Neutrophil (primary cell): ENCODE measurements at regions not wholly inside any gene's neighbourhood (a gene's known extent, or its start where the extent isn't known, plus 50 kb on each side); places are given as distances from the start of the nearest gene placed in this dataset.

ENCODE experiments used
- H3K27ac ChIP-seq: fragments of 200-600 bp; sonication (generic); 2 replicates; pipeline ENCODE4 v1.5.1; 2016; ENCODE audit warnings: mild to moderate bottlenecking, moderate library complexity
- H3K27me3 ChIP-seq: fragments of 200-600 bp; sonication (generic); 2 replicates; pipeline ENCODE4 v1.6.0; 2016; ENCODE audit warnings: mild to moderate bottlenecking
- H3K36me3 ChIP-seq: fragments of 200-600 bp; sonication (generic); 2 replicates; pipeline ENCODE4 v1.5.1; 2017
- H3K4me1 ChIP-seq, 2 experiments: fragments of 200-600 bp in 1 of 2; sonication (generic) in 1 of 2; 1 replicate in 1 of 2; 2 replicates in 1 of 2; pipeline versions ENCODE4 v1.5.1 to v1.6.1; 2013 to 2016; ENCODE audit warnings: low read depth in 1 of 2, low read length in 1 of 2, mild to moderate bottlenecking in 1 of 2, moderate library complexity in 1 of 2; ENCODE audit not compliant: control insufficient read depth in 1 of 2, insufficient read depth in 1 of 2
- H3K4me3 ChIP-seq, 2 experiments: fragments of 200-600 bp in 1 of 2; sonication (generic) in 1 of 2; 1 replicate in 1 of 2; 2 replicates in 1 of 2; pipeline ENCODE4 v1.5.1; 2013 to 2016; ENCODE audit warnings: low read depth in 1 of 2, low read length in 1 of 2, mild to moderate bottlenecking in 1 of 2, moderate library complexity in 1 of 2
- H3K9me3 ChIP-seq: fragments of 200-600 bp; sonication (generic); 2 replicates; pipeline ENCODE4 v1.5.1; 2016
- CTCF ChIP-seq: fragments of 200-600 bp; sonication (generic); IDR thresholded peaks from 2 replicates; pipeline ENCODE4 v1.5.1; 2016; ENCODE audit warnings: antibody characterized with exemption

- Histone ChIP-seq H3K9me3 (no peaks in the 10 kb centered on the region), H3K4me3 (no peak overlapping the region), H3K36me3 (no peaks in the 10 kb centered on the region), H3K27ac (no peak overlapping the region), H3K27me3 (no peaks in the 10 kb centered on the region), H3K4me1 (no peaks in the 10 kb centered on the region)
- TF ChIP-seq CTCF, result no peak
Observed at GRCh38 chr1:4984841-4985240, 330.4 kb downstream of the AJAP1 start.

- no peak overlapping the region for H3K27ac ChIP-seq
- TF ChIP-seq CTCF, result no peak
- no peak overlapping the region for H3K4me3 ChIP-seq
- no peaks in the 10 kb centered on the region for H3K27me3 ChIP-seq
- H3K4me1 ChIP-seq, result no peaks in the 10 kb centered on the region
- H3K36me3 ChIP-seq, result no peaks in the 10 kb centered on the region
- no peaks in the 10 kb centered on the region for H3K9me3 ChIP-seq
Observed at GRCh38 chr1:4980211-4980610, 325.8 kb downstream of the AJAP1 start.

GRCh38 chr1:4978660-4979390, 324.4 kb downstream of the AJAP1 start:
- Histone ChIP-seq H3K27me3 (no peaks in the 10 kb centered on the region), H3K27ac (no peak overlapping the region), H3K9me3 (no peaks in the 10 kb centered on the region), H3K4me1 (no peaks in the 10 kb centered on the region), H3K36me3 (no peaks in the 10 kb centered on the region), H3K4me3 (no peak overlapping the region)
- no peak for TF ChIP-seq CTCF

GRCh38 chr1:4977701-4978100, 323.3 kb downstream of the AJAP1 start:
- no peaks in the 10 kb centered on the region for H3K27me3 ChIP-seq
- H3K9me3 ChIP-seq, result no peaks in the 10 kb centered on the region
- no peaks in the 10 kb centered on the region for H3K4me1 ChIP-seq
- no peak overlapping the region for H3K4me3 ChIP-seq
- H3K36me3 ChIP-seq, result no peaks in the 10 kb centered on the region
- no peak for TF ChIP-seq CTCF
- H3K27ac ChIP-seq, result no peak overlapping the region

- no peak for TF ChIP-seq CTCF
- no peaks in the 10 kb centered on the region for H3K9me3 ChIP-seq
- H3K27ac ChIP-seq, result no peak overlapping the region
- no peaks in the 10 kb centered on the region for H3K27me3 ChIP-seq
- H3K4me1 ChIP-seq, result no peaks in the 10 kb centered on the region
- no peaks in the 10 kb centered on the region for H3K36me3 ChIP-seq
- no peak overlapping the region for H3K4me3 ChIP-seq
Observed at GRCh38 chr1:4976859-4977440, 322.5 kb downstream of the AJAP1 start.
